ENCODE measurements at regions not wholly inside any gene's neighbourhood (a gene's known extent, or its start where the extent isn't known, plus 50 kb on each side); places are given as distances from the start of the nearest gene placed in this dataset.
"Not testable (repeated sequence)": the region's sequence is repeated elsewhere in the genome, so short reads cannot be mapped to it uniquely, and the experiment has no call there.

DNA sequence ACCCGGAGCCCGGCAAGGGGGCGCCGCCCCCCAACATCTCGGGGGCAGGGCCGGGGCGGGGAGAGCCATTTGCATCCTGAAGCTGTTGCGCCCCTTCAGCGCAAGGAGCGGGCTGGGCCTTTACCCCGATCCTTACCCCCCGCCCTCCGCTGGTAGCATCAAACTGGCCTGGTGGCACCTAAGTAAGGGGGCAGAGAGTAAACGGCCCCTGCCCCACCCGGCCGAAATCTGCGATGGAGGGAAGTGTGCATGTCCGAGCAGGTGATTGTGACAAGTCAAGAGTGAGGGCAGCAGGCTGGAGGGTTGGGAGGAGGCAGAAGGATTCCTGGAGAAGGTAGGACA is 101.2 kb downstream of the ESM1 start:
- no peak for DNase-seq (ENCODE audit: low read depth)

- no peak for DNase-seq (ENCODE audit: low read depth)
These were observed 101.8 kb downstream of the ESM1 start for GRCh38 chr5:54883374-54884194.

DNA sequence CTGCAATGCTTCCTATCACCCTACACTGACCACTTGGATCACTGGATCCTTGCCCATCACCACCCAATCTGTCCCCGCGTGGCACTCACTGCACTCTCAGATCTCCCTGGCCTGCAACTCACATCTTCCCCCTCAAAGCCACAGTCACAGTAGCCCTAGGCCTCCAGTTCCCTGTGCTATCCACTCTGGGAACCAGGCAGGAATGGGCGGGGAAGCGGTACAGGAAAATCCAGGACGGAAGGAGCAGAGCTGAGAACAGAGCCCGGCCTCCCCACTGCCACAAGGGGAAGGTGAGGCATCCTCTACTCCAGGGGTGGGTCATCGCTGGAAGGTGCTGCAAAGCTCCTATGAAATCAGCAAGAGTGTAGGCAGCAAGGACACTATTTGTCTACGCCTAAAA is 102.6 kb downstream of the ESM1 start:
- no peak for DNase-seq (ENCODE audit: low read depth)

GRCh38 chr5:54882101-54882500 is 103.3 kb downstream of the ESM1 start:
- no peak for DNase-seq (ENCODE audit: low read depth)

GRCh38 chr5:54881286-54882005 is 103.9 kb downstream of the ESM1 start:
- no peak for DNase-seq (ENCODE audit: low read depth)

- no peak for DNase-seq (ENCODE audit: low read depth)
These were observed 108.4 kb downstream of the ESM1 start for GRCh38 chr5:54876976-54877375.

GRCh38 chr5:54876556-54876955 is 108.8 kb downstream of the ESM1 start:
- DNase-seq (ENCODE audit: low read depth): no peak

- no peak for DNase-seq (ENCODE audit: low read depth)
These were observed 110.9 kb downstream of the ESM1 start for GRCh38 chr5:54874337-54875021.

DNA sequence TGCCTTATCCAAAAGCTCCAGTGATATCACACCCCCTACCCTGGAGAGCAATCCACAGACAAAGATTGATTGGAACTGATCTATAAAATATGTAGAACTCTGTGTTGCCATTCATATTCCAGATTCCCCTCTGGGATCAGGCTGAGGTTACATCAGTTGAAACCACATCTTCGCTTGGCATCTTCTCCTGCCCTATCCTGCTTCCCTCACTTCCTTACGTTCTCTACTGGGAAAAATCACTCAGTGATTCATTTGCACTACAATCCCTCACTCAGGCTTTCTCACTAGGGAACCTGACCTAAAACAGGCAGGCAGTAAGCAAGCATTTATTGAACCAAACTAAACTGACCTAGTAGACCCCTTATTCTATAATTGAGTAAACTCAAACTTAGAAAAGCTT is 111.7 kb downstream of the ESM1 start:
- no peak for DNase-seq (ENCODE audit: low read depth)

- DNase-seq (ENCODE audit: low read depth): no peak
These were observed 112.6 kb downstream of the ESM1 start for GRCh38 chr5:54872810-54873209.

DNA sequence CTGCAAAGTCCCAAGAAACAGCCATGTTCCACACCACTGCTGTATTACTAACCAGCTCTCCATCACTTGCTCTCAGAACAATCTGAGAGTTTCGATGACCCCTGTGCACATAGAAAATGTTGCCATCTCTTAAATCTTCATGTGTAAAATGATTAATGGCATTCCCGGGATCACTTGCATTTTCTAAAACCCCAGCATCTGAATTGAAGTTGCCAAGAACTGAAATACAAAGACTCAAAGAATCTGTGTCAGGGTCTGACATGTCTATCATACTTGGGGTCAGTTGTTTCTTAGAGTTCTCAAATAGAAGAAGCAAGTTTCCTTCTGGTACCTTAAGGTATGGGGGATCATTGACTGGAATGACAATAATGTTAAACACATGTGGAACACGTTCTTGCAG is 115.1 kb downstream of the ESM1 start:
- no peak for DNase-seq (ENCODE audit: low read depth)

DNA sequence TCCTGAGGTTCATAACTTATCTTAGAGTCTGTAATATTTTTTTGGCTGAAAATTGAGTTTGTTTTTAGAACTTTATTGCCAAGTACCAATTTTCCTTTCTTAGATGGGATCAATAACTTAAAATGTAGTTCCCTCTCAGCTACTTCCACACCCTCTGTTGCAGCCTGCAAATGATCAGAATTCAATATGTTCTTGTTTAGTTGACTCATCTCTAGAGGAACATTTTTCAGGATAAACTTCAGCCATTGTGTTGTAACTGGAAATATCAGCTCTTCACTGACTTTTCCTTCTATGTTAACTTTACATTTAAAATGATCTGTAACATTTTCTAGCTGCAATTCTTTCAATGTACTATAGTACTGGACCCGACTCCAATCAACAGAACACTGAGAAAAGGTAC is 115.7 kb downstream of the ESM1 start:
- no peak for DNase-seq (ENCODE audit: low read depth)

- DNase-seq (ENCODE audit: low read depth): no peak
These were observed 116.6 kb downstream of the ESM1 start for GRCh38 chr5:54868511-54869483.

GRCh38 chr5:54867310-54867944 is 118.0 kb downstream of the ESM1 start:
- no peak for DNase-seq (ENCODE audit: low read depth)

DNA sequence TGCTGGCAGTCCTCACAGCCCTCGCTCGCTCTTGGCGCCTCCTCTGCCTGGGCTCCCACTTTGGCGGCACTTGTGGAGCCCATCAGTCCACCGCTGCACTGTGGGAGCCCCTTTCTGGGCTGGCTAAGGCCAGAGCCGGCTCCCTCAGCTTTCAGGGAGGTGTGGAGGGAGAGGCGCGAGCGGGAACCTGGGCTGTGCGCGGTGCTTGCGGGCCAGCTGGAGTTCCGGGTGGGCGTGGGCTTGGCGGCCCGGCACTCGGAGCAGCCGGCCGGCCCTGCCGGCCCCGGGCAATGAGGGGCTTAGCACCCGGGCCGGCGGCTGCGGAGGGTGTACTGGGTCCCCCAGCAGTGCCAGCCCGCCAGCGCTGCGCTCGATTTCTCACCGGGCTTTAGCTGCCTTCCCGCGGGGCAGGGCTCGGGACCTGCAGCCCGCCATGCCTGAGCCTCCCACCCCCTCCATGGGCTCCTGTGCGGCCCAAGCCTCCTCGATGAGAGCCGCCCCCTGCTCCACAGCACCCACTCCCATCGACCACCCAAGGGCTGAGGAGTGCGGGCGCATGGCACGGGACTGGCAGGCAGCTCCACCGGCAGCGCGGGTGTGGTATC is 120.4 kb downstream of the ESM1 start:
- DNase-seq (ENCODE audit: low read depth): not testable (repeated sequence)

- no peak for DNase-seq (ENCODE audit: low read depth)
These were observed 123.4 kb downstream of the ESM1 start for GRCh38 chr5:54862036-54862435.

DNA sequence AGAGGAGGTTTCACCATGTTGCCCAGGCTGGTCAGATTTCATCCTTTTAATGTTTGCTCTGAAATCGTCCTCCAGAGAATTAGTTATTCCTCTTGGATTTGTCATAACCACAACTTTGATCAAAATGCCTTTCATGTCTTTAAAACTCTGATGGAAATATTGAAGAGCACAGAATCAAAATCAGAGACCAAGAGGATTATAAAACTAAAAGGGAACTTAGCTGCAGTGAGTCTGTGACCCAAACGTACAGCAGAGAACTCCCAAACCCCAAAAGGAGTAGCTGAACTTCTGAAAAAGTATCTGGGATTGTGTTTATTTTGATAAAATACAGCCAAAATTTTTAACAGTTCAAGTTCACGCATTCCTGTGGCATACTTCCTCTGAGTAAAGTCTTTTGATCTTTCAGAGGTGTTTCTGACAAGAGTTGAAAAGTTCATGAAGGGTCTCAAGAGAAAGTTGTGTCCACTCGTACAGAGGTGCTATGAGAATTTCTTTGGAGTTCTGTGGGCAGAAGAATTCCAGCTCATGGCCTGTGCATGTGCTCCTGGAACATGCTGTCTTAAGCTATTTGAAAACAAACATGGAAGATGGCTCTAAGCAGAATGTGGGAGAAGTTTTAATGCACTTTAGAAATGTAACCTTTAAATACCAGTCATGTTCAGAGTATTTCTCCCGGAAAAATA is 124.0 kb downstream of the ESM1 start:
- DNase-seq (ENCODE audit: low read depth): no peak

GRCh38 chr5:54860321-54860720 is 125.1 kb downstream of the ESM1 start:
- no peak for DNase-seq (ENCODE audit: low read depth)

DNA sequence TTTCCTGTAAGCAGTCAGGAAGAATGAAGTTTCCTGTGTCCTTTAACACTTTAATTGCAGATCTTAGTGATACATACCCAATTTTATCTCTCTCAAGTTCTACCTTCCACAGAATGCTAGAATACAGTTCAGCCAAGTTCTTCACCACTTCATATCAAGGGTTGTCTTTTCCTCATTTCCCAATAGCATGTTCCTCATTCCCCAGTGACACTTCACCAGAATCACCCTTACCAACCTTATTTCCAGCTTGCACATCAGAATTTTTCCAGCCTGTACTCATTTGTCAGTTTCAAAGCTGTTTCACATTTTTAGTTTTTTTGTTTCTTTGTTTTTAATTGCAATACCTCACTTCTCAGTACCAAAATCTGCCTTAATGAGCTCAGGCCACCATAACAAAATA is 126.1 kb downstream of the ESM1 start:
- no peak for DNase-seq (ENCODE audit: low read depth)

- DNase-seq (ENCODE audit: low read depth): no peak
These were observed 130.4 kb downstream of the ESM1 start for GRCh38 chr5:54854883-54855581.

Measured in stimulated activated CD4-positive, alpha-beta T cell treated with anti-CD3 and anti-CD28 coated beads, Interleukin-2, amount 100 ng/mL, for 4 hours (primary cell).